GM18858 (cell line): ENCODE measurements at regions not wholly inside any gene's neighbourhood (a gene's known extent, or its start where the extent isn't known, plus 50 kb on each side); places are given as distances from the start of the nearest gene placed in this dataset.

Experiments used
- ATAC-seq: cut with Tn5 transposase; IDR thresholded peaks from one replicate; pipeline ENCODE4 v1.9.1; 2021; ENCODE audit not compliant: unreplicated experiment

- ATAC-seq, result no peak
Measured at GRCh38 chr19:28981994-28982393, 231.0 kb downstream of the UQCRFS1 start.

DNA sequence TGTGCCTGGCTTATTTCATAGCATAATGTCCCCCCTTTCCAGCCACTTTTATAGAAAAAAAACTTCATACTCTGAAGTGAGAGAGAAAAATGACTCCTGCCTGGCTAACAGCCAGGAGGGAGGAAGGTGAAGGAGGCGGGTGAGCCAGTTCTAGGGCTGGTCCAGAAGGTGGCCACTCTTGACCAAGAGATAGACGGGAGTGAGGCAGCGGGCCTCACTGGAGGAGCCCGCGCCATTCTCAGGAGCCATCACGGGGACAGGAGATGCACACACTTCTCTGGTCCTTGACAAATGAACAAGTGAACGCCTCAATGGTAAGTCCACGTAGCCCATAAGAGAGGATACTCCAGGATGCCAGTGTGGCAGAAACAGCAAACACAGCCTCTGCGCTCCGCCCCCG, 231.4 kb downstream of the UQCRFS1 start:
- no peak for ATAC-seq

GRCh38 chr19:28980236-28980868, 232.6 kb downstream of the UQCRFS1 start:
- ATAC-seq, result no peak

DNA sequence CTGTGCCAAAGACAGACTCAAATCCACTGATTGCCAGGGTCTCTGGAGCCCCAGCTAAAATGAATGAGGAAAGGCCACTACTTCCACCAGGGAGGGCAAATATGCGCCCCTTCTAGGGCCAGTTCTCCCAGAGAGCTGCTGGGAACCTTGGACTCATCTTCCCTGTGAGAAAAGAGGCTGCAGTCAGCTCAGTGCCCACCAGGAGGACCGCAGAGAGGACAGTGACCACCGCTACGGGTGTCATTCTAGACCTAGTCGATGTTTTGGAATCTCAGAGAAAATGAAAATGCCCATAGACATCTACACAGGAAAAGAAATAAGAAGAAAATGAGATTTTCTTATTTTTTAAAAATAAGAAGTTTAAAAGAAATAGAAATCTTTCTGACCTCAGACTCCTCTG, 235.1 kb downstream of the UQCRFS1 start:
- ATAC-seq, result no peak

DNA sequence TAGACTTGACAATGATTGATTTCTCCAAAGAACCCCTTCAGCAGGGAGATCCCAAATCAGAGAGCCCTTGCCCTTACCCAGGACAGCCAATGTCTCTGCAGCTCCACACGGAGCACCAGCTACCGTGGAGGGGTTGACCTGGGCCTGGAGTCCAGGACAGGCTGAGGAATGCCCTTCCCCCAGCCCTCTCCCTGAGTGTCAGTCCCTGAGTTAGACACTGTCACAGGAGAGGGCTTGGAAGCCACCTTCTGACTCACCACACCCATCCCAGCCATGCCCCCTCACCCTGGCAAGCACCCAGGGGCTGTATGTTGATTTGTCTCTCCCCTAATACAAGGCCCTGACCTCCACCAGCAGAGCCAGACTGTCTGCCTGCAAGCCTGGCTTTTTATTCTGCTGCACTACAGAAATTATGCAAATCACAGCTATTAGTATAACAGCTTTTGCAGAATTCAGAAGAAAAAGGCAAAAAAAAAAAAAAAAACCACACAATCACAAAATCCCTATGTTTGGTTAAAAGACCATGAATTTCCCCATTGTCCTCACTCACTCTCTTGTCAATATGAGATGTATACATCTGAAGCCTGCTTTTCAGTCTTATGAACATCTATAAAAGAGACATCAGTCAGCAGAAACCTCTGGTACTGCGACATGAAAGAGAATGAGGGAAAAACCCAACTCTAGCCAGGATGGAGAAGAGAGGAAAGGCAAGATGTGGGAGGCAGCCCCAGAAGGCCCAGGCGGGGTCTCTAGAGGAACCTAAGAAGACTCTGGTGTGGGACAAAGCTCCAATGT, 240.7 kb downstream of the UQCRFS1 start:
- ATAC-seq, result no peak

DNA sequence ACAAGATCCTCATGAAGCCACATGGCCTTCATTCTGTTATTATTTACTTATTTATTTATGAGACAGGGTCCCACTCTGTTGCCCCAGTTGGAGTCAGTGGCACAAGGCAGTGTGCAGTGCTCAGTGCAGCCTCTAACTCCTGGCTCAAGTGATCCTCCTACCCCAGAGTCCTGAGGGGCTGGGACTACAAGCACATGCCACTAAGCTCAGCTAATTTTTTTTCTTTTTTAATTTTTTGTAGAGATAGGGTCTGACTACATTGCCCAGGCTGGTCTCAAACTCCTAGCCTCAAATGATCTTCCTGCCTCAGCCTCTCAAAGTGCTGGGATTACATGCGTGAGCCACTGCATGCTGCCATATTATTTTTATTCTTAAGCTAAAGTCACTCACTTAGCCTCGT, 241.4 kb downstream of the UQCRFS1 start:
- ATAC-seq, result no peak

DNA sequence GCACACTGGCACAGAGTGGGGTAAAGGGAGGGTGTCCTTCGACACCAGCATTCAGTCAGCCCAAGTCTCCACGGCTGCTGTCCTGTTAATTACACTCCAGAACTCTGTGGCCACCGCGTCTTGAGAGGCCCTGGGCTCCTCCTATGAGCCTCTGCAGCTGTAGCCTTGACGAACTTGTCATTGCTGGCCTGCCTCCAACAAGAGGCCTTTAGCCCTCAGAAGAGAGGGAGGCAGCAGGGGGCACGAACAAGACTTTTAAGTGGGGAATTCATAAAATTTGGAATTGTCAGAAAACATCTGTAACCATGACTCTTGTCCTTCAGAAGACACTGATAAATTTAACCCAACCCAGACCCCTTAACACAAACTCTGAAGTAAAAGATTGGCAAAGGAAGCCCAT, 241.9 kb downstream of the UQCRFS1 start:
- no peak for ATAC-seq

- ATAC-seq, result no peak
Measured at GRCh38 chr19:28968721-28969120, 244.2 kb downstream of the UQCRFS1 start.

DNA sequence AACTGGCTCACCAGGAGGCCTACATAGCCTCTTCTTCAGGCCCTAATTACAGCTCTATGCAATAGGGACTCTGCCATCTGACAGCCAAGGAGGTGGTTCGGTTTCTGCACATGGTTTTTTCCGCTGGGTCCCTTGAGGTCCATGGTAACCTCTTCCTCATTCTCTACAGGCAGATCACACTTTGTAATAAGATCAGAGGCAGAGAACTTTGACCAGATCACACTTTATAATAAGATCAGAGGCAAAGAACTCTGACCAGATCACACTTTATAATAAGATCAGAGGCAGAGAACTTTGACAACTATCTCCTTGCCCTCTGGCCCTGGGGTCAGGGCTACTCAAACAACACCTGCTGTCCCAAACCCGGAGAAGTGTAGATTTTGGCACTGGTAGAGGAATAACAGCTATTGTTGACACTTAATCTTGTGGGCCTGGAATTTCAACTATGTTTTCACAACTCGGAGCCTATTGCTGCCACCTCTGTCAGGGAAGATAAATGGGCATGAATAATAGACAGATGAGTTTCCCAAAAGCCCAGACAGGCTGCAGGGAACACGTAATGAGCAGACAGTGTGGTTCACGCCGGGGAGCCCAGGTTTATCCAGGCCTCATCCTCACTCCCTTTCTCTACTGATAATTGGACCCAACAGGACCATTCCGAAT, 246.1 kb downstream of the UQCRFS1 start:
- ATAC-seq, result no peak

- ATAC-seq, result no peak
Measured at GRCh38 chr19:28964500-28964899, 248.5 kb downstream of the UQCRFS1 start.

DNA sequence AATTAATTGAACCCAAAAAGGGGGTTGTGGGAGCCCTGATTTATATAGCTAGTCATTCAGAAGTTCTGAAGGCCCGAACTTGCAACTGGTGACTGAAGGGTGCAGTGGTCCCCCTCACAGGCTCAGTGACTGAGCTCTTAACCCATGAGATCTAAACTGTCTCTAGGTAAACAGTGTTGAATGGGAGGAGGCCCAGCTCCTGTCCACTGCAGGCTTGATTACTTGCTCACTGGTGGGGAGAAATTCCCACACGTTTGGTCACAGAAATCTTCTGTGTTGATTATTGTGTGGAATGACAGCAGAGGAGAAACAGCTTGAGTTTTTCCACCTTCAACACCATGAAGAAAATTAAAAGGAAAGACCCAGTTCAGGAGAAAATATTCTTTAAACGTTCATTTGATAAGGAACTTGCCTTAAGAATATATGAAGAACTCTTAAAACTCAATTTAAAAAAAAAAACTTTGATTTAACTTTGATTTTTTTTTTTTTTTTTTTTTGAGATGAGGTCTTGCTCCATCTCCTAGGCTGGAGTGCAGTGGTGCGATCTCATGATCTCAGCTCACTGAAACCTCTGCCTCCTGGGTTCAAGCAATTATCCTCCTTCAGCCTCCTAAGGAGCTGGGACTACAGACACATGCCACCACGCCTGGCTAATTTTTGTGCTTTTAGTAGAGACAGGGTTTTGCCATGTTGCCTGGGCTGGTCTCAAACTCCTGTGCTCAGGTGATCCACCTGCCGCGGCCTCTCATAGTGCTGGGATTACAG, 249.3 kb downstream of the UQCRFS1 start:
- ATAC-seq, result no peak

- no peak for ATAC-seq
Measured at GRCh38 chr19:28961772-28962500, 251.0 kb downstream of the UQCRFS1 start.

- no peak for ATAC-seq
Measured at GRCh38 chr19:28960986-28961705, 251.8 kb downstream of the UQCRFS1 start.

- no peak for ATAC-seq
Measured at GRCh38 chr19:28960586-28960985, 252.4 kb downstream of the UQCRFS1 start.

DNA sequence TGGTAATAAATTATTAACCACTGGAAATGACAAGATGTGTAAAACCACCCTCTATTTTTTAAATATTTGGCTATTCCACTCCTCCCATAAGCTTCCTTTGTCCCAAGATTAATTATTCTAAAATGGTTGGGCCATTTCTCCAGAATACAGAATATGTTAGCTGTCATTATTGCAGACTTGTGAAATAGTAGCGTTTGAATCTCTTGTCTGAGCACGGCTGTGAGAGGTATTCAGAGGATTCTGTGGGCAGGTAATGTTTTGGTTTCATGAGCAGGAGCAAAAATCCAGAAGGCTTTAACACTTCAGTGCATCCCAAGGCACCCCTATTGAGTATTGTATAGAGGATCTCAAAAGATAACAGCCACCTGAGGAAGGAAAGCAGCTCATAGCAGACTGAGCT, 256.0 kb downstream of the UQCRFS1 start:
- no peak for ATAC-seq

GRCh38 chr19:28956421-28956820, 256.5 kb downstream of the UQCRFS1 start:
- no peak for ATAC-seq

DNA sequence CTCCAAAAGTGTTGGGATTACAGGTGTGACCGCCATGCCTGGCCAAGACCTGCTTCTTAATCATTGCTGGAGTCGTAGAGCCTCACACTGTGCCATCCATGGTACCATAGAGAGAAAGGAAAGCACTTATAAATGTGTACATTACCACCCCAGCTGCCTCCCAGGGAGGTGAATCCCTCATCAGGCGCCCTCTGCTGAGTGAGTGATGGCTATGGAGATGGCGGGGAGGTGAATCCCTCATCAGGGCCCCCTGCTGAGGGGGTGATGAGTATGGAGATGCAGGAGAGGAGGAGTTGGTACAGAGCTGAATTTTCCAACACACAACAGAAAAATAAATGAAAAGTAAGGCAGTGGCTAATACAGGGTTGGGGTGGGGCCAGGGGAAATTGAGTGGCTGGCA, 263.4 kb downstream of the UQCRFS1 start:
- ATAC-seq, result no peak

DNA sequence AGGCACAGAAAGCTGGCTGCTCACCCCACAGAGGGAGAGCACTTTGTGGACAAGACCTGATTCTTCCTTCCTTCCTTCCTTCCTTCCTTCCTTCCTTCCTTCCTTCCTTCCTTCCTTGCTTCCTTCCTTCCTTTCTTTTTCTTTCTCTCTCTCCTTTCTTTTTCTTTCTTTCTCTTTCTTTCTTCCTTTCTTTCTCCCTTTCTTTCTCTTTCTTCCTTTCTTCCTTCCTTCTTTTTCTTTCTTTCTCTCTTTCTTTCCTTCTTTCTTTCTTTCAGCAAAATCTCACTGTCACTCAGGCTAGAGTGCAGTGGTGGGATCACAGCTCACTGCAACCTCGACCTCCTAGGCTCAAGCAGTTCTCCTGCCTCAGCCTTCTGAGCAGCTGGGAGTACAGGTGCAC, 263.9 kb downstream of the UQCRFS1 start:
- no peak for ATAC-seq

DNA sequence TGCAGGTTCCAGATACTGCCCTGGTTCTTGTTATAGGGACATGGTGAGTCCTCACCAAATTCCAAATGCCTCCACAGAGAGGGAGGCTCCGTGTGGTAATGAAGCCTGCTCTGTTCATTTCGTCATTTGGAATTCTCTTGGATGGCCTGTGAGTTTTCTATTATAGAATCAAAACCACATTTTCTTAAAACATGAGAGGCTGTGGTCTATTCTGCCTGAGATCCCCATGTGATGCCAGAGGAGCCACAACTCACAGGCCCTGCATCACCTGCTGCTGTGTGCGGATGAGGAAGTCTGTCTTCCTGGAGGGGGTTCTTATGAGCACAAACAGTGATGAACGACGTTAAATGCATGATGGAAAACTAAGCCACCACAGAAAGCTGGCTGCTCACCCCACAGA, 264.4 kb downstream of the UQCRFS1 start:
- ATAC-seq, result no peak

DNA sequence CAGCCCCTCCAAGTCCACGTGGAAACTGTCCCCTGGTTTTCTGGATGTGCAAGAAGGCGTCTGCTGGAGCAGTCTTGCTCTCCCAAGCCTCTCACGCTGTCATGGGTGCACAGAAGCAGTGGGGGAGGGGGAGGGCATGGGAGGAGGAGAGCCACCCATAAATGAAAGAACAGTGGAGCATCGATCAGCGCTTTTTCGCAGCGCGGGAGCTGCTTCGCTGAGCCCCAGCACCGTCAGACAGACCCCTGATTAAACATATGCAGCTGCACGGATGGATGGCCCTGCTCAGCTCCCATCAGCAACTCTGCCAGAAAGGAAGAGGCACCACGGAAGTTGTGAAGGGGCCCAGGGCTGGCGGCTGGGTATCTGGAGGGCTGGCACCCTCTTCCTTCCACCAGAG, 264.9 kb downstream of the UQCRFS1 start:
- no peak for ATAC-seq
